ENCODE measurements at regions not wholly inside any gene's neighbourhood (a gene's known extent, or its start where the extent isn't known, plus 50 kb on each side); places are given as distances from the start of the nearest gene placed in this dataset.

DNA sequence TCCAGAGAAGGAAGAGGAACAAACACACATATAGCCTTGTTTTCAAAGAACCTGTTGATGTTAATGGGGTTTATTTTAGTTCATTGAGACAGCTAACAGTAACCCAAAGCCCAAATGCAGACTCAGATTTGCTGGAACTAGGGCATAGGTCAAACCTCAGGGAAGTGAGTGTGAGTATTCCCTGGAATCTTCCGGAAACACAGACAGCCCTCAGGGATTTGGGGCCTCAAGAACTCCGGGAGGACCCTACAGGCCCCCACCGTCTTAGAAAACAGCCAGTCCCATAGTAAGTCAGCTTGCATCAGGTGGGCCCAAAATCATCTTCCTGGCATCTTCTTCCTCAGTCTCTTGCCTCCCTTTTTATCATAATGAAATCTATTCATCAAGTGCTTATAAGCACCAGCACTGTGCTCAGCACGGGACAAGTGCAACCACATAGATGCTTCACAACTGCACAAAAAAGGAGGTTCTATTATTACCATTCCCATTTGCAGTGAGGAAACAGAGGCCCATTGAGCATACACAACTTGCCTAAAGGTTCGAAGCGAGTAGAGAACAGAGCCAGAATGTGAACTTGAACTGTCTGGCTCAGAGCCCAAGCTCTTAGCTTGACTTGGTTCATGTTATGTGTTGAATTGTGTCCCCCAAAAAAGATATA is 50.2 kb upstream of the BCL11A start:
- no peaks in the 10 kb centered on the region for H3K9me3 ChIP-seq
- H3K27me3 ChIP-seq = no peaks in the 10 kb centered on the region
- no peaks in the 10 kb centered on the region for H3K36me3 ChIP-seq
- no peak for TF ChIP-seq CTCF (IDR thresholded peaks at IDR 0.05)
- no peaks in the 10 kb centered on the region for H3K4me1 ChIP-seq
- DNase-seq (no peak), FAIRE-seq (no peak), ATAC-seq (no peak)
- 80 to 83% methylated on average over 6 of the region's 6 CpGs for WGBS, 2 donors
- no peak overlapping the region for H3K27ac ChIP-seq
- intact Hi-C loops (cut with DNase I) = no loop called here
- no peak overlapping the region for H3K4me3 ChIP-seq

GRCh38 chr2:60604486-60605064 is 51.1 kb upstream of the BCL11A start:
- DNase-seq = no peak
- WGBS, 2 donors = 83 to 88% methylated on average over 2 of the region's 2 CpGs
- no peak for ATAC-seq

DNA sequence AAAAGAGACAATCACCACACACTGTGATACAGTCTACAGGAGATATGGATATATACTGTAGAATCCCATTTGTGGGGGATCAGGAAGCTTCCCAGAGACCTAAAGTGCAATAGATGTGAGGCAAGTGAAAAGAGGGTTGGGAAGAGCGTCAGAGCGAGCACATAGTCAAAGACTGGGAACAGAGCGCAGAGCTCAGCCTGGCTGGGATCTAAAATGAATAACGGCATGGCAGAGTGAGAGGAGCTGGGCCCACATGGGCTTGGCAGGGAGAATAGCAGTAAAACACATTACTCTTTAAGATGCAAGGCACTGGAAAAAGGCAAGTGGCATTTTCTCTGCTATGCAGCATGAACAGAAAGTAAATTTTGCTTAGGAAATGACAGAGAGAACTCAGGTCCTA is 52.4 kb upstream of the BCL11A start:
- no peak for TF ChIP-seq CTCF (IDR thresholded peaks at IDR 0.05)
- intact Hi-C loops (cut with DNase I) = no loop called here
- H3K27ac ChIP-seq = no peak overlapping the region
- ATAC-seq = no peak
- WGBS, 2 donors = 92 to 93% methylated on average over 4 of the region's 4 CpGs
- DNase-seq = no peak
- no peaks in the 10 kb centered on the region for H3K9me3 ChIP-seq
- H3K36me3 ChIP-seq = no peaks in the 10 kb centered on the region
- FAIRE-seq = no peak
- H3K27me3 ChIP-seq = no peaks in the 10 kb centered on the region
- H3K4me1 ChIP-seq = no peaks in the 10 kb centered on the region
- no peak overlapping the region for H3K4me3 ChIP-seq

More at GRCh38 chr2:60604486-60605064, 51.1 kb upstream of the BCL11A start:
- no peak for TF ChIP-seq CTCF (IDR thresholded peaks at IDR 0.05)
- H3K27ac ChIP-seq = no peak overlapping the region
- intact Hi-C loops (cut with DNase I) = no loop called here
- H3K36me3 ChIP-seq = no peaks in the 10 kb centered on the region
- H3K4me3 ChIP-seq = no peak overlapping the region
- no peaks in the 10 kb centered on the region for H3K9me3 ChIP-seq
- FAIRE-seq = no peak
- no peaks in the 10 kb centered on the region for H3K4me1 ChIP-seq
- no peaks in the 10 kb centered on the region for H3K27me3 ChIP-seq

GRCh38 chr2:60608679-60609078 is 55.2 kb upstream of the BCL11A start:
- H3K27me3 ChIP-seq = no peaks in the 10 kb centered on the region
- WGBS, 2 donors = 5 to 6% methylated on average over 3 of the region's 3 CpGs
- no peak overlapping the region for H3K4me3 ChIP-seq
- no peak for TF ChIP-seq CTCF (IDR thresholded peaks at IDR 0.05)
- peak in 3 of 4 donors; percentile 54 to 74 (median 63) for ATAC-seq
- no peaks in the 10 kb centered on the region for H3K4me1 ChIP-seq
- no peaks in the 10 kb centered on the region for H3K36me3 ChIP-seq
- no peak overlapping the region for H3K27ac ChIP-seq
- DNase-seq = no peak
- no peaks in the 10 kb centered on the region for H3K9me3 ChIP-seq
- intact Hi-C loops (cut with DNase I) = no loop called here
- no peak for FAIRE-seq

DNA sequence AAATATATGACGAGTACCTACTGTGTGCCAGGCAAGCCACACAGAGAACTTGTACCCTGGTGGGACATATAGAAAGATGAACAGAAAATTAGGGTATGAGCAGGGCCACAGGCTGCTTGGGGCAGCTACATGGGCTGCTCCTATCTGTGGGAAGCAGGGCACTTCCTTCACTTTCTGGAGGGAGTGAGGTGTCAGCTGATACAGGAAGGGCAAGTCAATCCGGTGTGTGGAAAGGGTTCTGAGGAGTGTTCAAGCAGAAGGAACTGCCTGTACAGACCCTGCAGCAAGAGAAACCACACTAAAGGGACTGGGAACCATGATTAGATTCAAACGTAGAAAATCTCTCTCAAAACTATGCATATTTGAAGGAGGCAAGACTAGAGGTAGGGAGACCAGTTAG is 58.6 kb upstream of the BCL11A start:
- no peaks in the 10 kb centered on the region for H3K4me1 ChIP-seq
- no peak for FAIRE-seq
- intact Hi-C loops (cut with DNase I) = no loop called here
- WGBS, 2 donors = 48 to 51% methylated on average over 3 of the region's 3 CpGs
- DNase-seq = no peak
- no peaks in the 10 kb centered on the region for H3K27me3 ChIP-seq
- ATAC-seq = no peak
- H3K9me3 ChIP-seq = no peaks in the 10 kb centered on the region
- no peak for TF ChIP-seq CTCF (IDR thresholded peaks at IDR 0.05)
- no peaks in the 10 kb centered on the region for H3K36me3 ChIP-seq
- H3K27ac ChIP-seq = no peak overlapping the region
- no peak overlapping the region for H3K4me3 ChIP-seq

Data from pancreas (tissue), 10 donors.